Adipocyte (in vitro differentiated cells): ENCODE measurements at regions not wholly inside any gene's neighbourhood (a gene's known extent, or its start where the extent isn't known, plus 50 kb on each side); places are given as distances from the start of the nearest gene placed in this dataset.

ENCODE experiments used
- DNase-seq: peaks from one replicate; pipeline ENCODE4 v3.0.0-alpha.2; 2015; ENCODE audit warnings: low read depth
- H3K27me3 ChIP-seq: replicated peaks from 2 replicates; pipeline ENCODE4 v1.7.0; 2013; ENCODE audit warnings: mild to moderate bottlenecking, low read length, moderate library complexity; ENCODE audit not compliant: control insufficient read depth, insufficient read depth
- H3K36me3 ChIP-seq: 2 replicates; pipeline ENCODE4 v1.7.0; 2013; ENCODE audit warnings: low read length, mild to moderate bottlenecking, moderate library complexity; ENCODE audit not compliant: control insufficient read depth, insufficient read depth, severe bottlenecking
- H3K4me1 ChIP-seq: 2 replicates; pipeline ENCODE4 v1.7.0; 2013; ENCODE audit warnings: mild to moderate bottlenecking, low read length, moderate library complexity; ENCODE audit not compliant: control insufficient read depth, insufficient read depth
- H3K4me3 ChIP-seq: 2 replicates; pipeline ENCODE4 v1.7.0; 2013; ENCODE audit warnings: mild to moderate bottlenecking, low read length, moderate library complexity
- H3K9ac ChIP-seq: 2 replicates; pipeline ENCODE4 v1.7.0; 2013; ENCODE audit warnings: mild to moderate bottlenecking, low read length, moderate library complexity
- H3K9me3 ChIP-seq: 2 replicates; pipeline ENCODE4 v1.7.0; 2013; ENCODE audit warnings: mild to moderate bottlenecking, low read length, moderate library complexity; ENCODE audit not compliant: control insufficient read depth

- no peak overlapping the region for H3K9ac ChIP-seq
- H3K36me3 ChIP-seq = no peaks in the 10 kb centered on the region
- peaks cover 7% of the 10 kb centered on the region for H3K27me3 ChIP-seq
- no peaks in the 10 kb centered on the region for H3K9me3 ChIP-seq
- H3K4me1 ChIP-seq = no peaks in the 10 kb centered on the region
- H3K4me3 ChIP-seq = no peak overlapping the region
- DNase-seq = no peak
These were observed 284.2 kb upstream of the WWC1 start for GRCh38 chr5:168007286-168007685.

- peaks cover 7% of the 10 kb centered on the region for H3K27me3 ChIP-seq
These were observed 282.9 kb upstream of the WWC1 start for GRCh38 chr5:168008555-168008954.

GRCh38 chr5:168011096-168011495 lies 280.3 kb upstream of the WWC1 start:
- Histone ChIP-seq H3K4me1 (no peaks in the 10 kb centered on the region), H3K9ac (no peak overlapping the region), H3K27me3 (peaks cover 10% of the 10 kb centered on the region), H3K36me3 (no peaks in the 10 kb centered on the region), H3K9me3 (no peaks in the 10 kb centered on the region), H3K4me3 (no peak overlapping the region)
- no peak for DNase-seq

More at GRCh38 chr5:168008555-168008954, 282.9 kb upstream of the WWC1 start:
- H3K9ac ChIP-seq = no peak overlapping the region
- no peaks in the 10 kb centered on the region for H3K4me1 ChIP-seq
- H3K4me3 ChIP-seq = no peak overlapping the region
- no peak for DNase-seq
- H3K9me3 ChIP-seq = no peaks in the 10 kb centered on the region
- H3K36me3 ChIP-seq = no peaks in the 10 kb centered on the region

GRCh38 chr5:168012006-168012405 lies 279.4 kb upstream of the WWC1 start:
- H3K36me3 ChIP-seq = no peaks in the 10 kb centered on the region
- peaks cover 11% of the 10 kb centered on the region for H3K27me3 ChIP-seq
- DNase-seq = no peak
- no peaks in the 10 kb centered on the region for H3K4me1 ChIP-seq
- no peak overlapping the region for H3K4me3 ChIP-seq
- no peak overlapping the region for H3K9ac ChIP-seq
- H3K9me3 ChIP-seq = no peaks in the 10 kb centered on the region

- Histone ChIP-seq H3K27me3 (peaks cover 11% of the 10 kb centered on the region), H3K4me1 (no peaks in the 10 kb centered on the region), H3K36me3 (no peaks in the 10 kb centered on the region)
These were observed 277.9 kb upstream of the WWC1 start for GRCh38 chr5:168013546-168013945.

GRCh38 chr5:168014433-168015123 lies 276.9 kb upstream of the WWC1 start:
- H3K9me3 ChIP-seq = no peaks in the 10 kb centered on the region
- H3K9ac ChIP-seq = no peak overlapping the region
- no peak for DNase-seq
- H3K27me3 ChIP-seq = peaks cover 17% of the 10 kb centered on the region
- H3K4me3 ChIP-seq = no peak overlapping the region
- H3K4me1 ChIP-seq = no peaks in the 10 kb centered on the region
- no peaks in the 10 kb centered on the region for H3K36me3 ChIP-seq

More at GRCh38 chr5:168013546-168013945, 277.9 kb upstream of the WWC1 start:
- no peak overlapping the region for H3K4me3 ChIP-seq
- H3K9me3 ChIP-seq = no peaks in the 10 kb centered on the region
- no peak for DNase-seq
- H3K9ac ChIP-seq = no peak overlapping the region

- no peak overlapping the region for H3K9ac ChIP-seq
- H3K27me3 ChIP-seq = peaks cover 22% of the 10 kb centered on the region
- H3K36me3 ChIP-seq = no peaks in the 10 kb centered on the region
- no peaks in the 10 kb centered on the region for H3K9me3 ChIP-seq
- peak; percentile 32 for DNase-seq
- no peaks in the 10 kb centered on the region for H3K4me1 ChIP-seq
- no peak overlapping the region for H3K4me3 ChIP-seq
These were observed 275.9 kb upstream of the WWC1 start for GRCh38 chr5:168015506-168015905.

GRCh38 chr5:168017313-168017712 lies 274.1 kb upstream of the WWC1 start:
- no peak overlapping the region for H3K4me3 ChIP-seq
- peaks cover 34% of the 10 kb centered on the region for H3K27me3 ChIP-seq
- no peaks in the 10 kb centered on the region for H3K4me1 ChIP-seq
- H3K36me3 ChIP-seq = no peaks in the 10 kb centered on the region
- H3K9me3 ChIP-seq = no peaks in the 10 kb centered on the region
- no peak for DNase-seq
- H3K9ac ChIP-seq = no peak overlapping the region

GRCh38 chr5:168019143-168019542 lies 272.3 kb upstream of the WWC1 start:
- DNase-seq = no peak

GRCh38 chr5:168020542-168021294 lies 270.7 kb upstream of the WWC1 start:
- Histone ChIP-seq H3K9me3 (no peaks in the 10 kb centered on the region), H3K4me3 (no peak overlapping the region), H3K9ac (no peak overlapping the region), H3K36me3 (no peaks in the 10 kb centered on the region), H3K27me3 (peaks cover 50% of the 10 kb centered on the region), H3K4me1 (no peaks in the 10 kb centered on the region)
- peak; percentile 44 for DNase-seq

More at GRCh38 chr5:168019143-168019542, 272.3 kb upstream of the WWC1 start:
- no peaks in the 10 kb centered on the region for H3K9me3 ChIP-seq
- H3K9ac ChIP-seq = no peak overlapping the region
- H3K27me3 ChIP-seq = peaks cover 42% of the 10 kb centered on the region
- H3K4me1 ChIP-seq = no peaks in the 10 kb centered on the region
- no peaks in the 10 kb centered on the region for H3K36me3 ChIP-seq
- H3K4me3 ChIP-seq = no peak overlapping the region

- Histone ChIP-seq H3K4me1 (no peaks in the 10 kb centered on the region), H3K27me3 (peaks cover 59% of the 10 kb centered on the region)
- no peak for DNase-seq
These were observed 268.8 kb upstream of the WWC1 start for GRCh38 chr5:168022446-168023169.

More at GRCh38 chr5:168022446-168023169, 268.8 kb upstream of the WWC1 start:
- H3K9me3 ChIP-seq = no peaks in the 10 kb centered on the region
- no peaks in the 10 kb centered on the region for H3K36me3 ChIP-seq
- H3K9ac ChIP-seq = no peak overlapping the region
- no peak overlapping the region for H3K4me3 ChIP-seq
